ENCODE measurements at regions not wholly inside any gene's neighbourhood (a gene's known extent, or its start where the extent isn't known, plus 50 kb on each side); places are given as distances from the start of the nearest gene placed in this dataset.

DNA sequence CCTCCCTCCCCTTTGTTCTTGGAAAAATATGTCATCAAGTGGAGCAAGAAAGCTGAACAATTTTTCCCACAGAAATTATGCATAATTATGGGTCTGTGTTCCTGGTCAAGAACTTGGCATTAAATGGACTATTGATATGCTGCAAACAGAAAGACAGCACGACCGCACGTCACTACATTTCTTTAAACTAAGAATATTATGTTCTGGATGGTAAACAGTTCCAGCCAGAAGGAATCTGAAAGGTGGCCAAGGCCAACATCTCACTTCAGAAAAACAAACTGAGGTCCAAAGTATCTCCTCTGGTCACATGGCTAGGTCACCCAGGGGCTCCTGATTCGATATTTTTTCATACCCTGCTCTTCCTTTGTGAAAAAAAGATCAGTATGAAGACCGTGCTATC, 173.3 kb upstream of the GAS1 start:
- DNase-seq (ENCODE audit: low read depth): no peak

- peak; percentile 81 for DNase-seq (ENCODE audit: low read depth)
Observed at GRCh38 chr9:87122947-87123685, 175.8 kb upstream of the GAS1 start.

DNA sequence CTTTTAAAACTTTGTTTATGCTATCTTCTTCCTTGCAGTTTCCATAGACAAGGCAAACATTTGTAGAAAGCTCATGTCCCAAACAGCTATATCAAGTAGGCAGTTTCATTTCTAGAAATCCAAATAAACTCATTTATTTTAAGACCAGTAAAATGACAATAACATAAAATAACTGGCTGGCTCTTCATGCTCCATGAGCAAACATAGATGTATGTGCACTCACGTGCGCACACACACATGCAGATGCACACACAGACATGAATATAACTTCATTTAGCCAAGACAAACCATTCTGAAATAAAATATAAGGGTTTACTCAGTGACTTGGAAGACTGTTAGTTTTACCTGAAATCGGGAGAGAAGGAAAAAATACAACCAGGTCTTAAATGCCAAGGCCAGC, 176.5 kb upstream of the GAS1 start:
- DNase-seq (ENCODE audit: low read depth): no peak

GRCh38 chr9:87125819-87126218, 178.5 kb upstream of the GAS1 start:
- no peak for DNase-seq (ENCODE audit: low read depth)

DNA sequence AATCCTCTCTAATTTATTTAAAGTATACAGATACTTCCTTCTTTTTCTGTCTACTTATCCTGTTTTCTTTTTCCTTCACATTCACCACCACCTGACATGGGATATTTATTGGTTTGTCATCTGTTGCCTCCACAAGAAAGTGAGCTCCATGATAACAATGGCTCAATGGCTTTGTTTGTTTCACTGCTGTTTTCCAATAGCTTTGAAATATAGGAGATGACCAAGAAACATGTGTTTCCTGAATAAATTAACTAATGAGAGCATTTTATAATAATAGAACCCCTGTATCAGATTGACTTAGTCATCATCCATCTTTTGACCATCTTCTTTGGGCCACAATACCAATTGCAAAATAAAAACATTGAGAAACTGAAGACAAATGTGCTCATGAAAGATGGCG, 180.2 kb upstream of the GAS1 start:
- DNase-seq (ENCODE audit: low read depth): no peak

GRCh38 chr9:87127978-87128614, 180.8 kb upstream of the GAS1 start:
- no peak for DNase-seq (ENCODE audit: low read depth)

- no peak for DNase-seq (ENCODE audit: low read depth)
Observed at GRCh38 chr9:87128844-87129493, 181.7 kb upstream of the GAS1 start.

- no peak for DNase-seq (ENCODE audit: low read depth)
Observed at GRCh38 chr9:87135074-87135473, 187.8 kb upstream of the GAS1 start.

DNA sequence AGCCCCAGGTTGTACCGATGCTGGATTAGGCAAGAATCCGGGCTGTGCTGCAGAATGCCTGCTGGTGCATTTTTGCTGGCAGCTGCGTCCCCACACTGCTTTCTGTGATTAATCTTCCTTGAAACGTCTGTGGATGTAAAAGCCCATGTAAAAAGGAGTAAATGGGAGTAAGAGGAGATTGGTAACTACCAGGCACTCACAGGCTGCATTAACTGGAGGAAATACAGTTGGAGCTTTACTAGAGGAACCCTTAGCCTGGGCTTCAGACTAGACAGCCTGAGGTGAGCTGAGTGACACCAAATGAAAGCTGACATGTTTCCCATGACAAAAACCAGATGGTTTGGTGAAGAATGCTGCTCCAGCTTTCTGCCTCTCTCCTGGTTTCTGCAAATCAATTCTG, 190.4 kb upstream of the GAS1 start:
- no peak for DNase-seq (ENCODE audit: low read depth)

GRCh38 chr9:87138128-87139040, 191.1 kb upstream of the GAS1 start:
- DNase-seq (ENCODE audit: low read depth): no peak

DNA sequence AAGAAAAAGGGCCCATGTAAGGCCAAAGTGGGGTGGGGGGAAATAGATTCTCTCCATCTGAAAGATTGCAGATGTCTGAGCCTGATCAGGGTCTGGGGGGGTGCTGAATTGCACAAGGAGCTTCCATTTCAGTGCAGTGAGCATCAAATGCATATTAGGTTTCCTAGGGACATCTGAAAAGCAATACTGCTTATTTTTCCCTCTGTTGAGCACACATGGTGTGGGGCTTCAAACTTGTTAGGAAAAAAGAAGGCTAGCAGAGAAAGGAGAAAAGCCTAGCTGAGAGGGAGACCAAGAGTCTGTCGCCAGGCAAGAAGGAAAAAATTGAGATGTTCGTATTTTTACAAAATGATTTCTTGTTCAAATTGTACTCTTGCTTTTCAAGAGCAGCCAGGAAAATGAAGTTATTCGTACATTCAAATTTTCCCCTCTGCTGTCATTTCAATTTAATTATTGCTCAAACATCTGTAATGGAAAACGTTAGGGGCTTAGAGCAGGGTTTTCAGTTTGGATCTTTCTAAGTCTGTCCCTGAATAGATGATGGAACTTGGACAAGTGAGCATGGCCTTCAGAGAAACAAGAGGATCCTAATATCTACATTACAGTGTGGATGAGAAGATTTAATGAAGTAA, 191.9 kb upstream of the GAS1 start:
- no peak for DNase-seq (ENCODE audit: low read depth)

DNA sequence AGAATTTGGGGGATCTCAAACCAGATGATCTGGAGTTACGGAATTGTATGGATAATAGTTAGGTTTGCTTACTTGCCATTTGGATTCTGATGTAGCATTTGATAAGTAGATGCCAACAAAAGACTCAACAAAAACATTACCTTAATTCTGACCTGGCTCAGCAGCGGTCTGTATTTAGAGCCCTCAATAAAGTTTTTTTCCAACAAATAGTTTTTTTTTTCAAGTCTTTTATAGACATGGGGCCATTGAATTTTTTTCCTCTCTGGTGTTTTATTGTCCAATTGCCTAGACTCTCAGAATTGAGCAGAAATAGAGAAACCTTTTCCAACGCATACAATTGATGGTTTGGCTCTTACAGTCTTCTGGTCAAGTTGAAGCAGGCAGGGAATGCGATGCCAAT, 192.8 kb upstream of the GAS1 start:
- no peak for DNase-seq (ENCODE audit: low read depth)

GRCh38 chr9:87140605-87141109, 193.4 kb upstream of the GAS1 start:
- DNase-seq (ENCODE audit: low read depth): no peak

- DNase-seq (ENCODE audit: low read depth): no peak
Observed at GRCh38 chr9:87141124-87141523, 193.8 kb upstream of the GAS1 start.

- no peak for DNase-seq (ENCODE audit: low read depth)
Observed at GRCh38 chr9:87146933-87147332, 199.6 kb upstream of the GAS1 start.

DNA sequence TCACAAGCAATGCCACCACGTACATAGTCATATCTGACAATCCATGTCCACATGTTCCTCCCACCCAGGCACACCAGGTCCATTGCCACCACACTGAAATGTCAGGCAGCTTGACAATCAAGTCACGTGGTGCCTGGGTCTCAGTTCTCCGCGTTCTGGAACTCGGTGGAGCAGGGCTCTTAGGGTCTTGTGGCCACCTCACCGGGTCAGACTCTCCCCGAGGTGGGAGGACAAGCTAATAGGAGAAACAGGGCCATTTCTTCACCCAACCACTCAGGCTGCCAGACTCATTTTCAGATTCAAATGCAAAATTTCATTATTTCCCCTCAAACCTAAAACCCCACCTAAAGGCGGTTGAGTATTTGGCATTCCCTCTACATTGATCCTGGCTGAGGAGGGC, 200.5 kb upstream of the GAS1 start:
- DNase-seq (ENCODE audit: low read depth): no peak

DNA sequence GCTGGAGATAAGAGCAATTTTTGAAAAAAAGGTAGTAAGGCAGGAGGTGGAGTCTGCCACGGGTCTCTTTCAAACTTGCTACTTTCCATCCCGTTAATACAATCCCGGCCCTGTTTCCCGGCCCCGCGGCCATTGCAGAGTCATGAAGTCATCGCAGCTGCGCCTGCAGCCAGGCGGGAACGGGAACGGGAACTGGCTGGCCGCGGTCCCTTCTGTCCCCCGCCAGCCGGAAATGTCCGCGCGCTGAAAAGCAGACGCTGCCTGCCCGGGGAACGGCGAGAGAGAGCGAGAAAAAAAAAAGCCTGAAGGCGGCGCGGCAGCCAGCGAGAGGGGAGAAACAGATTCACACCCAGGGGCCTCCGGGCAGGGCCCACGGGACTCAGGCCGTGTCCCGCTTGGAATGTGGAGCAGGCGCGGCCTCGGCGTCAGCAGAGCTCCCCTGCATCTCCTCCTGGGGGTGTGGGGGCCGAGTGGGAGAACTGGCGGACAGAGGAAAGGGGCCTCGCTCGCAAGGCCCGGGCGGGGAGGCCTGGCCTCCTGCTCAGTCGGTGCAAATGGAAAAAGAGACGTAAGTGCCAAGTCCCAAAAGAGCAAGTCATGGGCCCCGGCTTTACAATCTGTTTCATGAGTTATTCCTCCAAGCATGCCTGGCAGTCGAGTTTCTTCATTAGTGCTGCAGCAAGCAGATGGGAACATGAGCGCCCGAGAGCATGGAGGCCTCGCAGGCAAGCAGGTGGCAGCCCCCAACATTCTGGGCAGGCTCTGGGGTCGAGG, 201.2 kb upstream of the GAS1 start:
- DNase-seq (ENCODE audit: low read depth): peak; percentile 31

DNA sequence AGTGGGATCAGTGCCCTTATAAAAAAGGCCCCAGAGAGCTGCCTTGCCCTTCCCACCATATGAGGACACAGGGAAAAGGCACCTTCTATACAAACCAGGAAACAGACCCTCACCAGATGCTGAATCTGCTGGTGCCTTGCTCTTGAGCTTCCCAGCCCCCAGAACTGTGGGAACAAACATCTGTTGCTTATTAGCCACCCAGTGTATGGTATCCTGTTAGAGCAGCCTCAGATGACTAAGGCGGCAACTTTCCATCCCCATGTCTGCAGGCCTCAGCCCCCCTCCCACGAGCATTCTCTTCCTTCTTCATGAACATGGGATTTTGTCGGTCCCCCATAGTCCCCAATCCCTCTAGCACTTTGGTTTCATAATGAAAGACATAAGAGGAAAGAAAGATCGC, 202.5 kb upstream of the GAS1 start:
- no peak for DNase-seq (ENCODE audit: low read depth)

DNA sequence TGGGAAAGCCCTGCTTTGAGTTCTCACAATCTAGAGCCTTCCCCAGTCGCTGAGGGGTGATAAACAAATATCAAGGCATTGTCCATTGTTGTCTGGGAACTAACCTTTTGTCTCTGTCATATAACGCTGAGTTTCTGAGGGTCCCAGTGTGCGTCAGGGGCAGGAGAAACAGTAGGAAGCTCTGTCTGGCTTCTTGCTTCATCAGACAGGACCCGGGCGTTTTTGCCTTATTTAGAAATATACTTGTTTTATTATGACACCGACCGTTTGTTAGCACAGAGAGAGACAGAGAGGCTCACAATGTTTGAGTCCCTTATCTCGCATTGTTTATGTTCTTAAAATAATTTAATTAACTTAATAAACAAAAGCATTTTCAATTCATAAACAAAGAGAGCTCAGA, 204.9 kb upstream of the GAS1 start:
- DNase-seq (ENCODE audit: low read depth): no peak

DNA sequence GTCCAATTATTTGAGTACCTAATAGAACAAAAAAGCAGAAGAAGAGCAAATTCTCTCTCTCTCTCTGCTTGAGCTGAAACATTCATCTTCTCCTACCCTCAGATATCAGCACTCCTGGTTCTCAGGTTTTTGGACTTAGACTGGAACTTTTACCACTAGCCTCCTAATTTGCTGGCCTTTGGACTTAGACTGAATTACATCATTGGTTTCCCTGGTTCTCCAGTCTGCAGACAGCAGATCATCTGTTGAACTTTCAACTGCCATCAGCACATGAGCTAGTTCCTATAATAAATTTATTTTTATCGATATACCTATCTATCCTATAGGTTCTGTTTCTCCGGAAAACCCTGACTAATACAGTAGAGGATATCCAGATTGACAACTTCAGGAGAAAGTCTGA, 208.9 kb upstream of the GAS1 start:
- DNase-seq (ENCODE audit: low read depth): no peak

All from GM04503 (cell line).